Heart left ventricle (tissue), 16 donors: ENCODE measurements at regions not wholly inside any gene's neighbourhood (a gene's known extent, or its start where the extent isn't known, plus 50 kb on each side); places are given as distances from the start of the nearest gene placed in this dataset.

ENCODE experiments used
- ATAC-seq, 4 donors: fragments of 200-7000 bp; cut with Tn5 transposase; one replicate each; pipeline ENCODE4 v1.9.1; 2020 to 2022; ENCODE audit warnings: moderate library complexity in 4 of 4, mild to moderate bottlenecking in 3 of 4, moderate number of reproducible peaks in 1 of 4
- DNase-seq, 5 donors: peaks; one replicate each; pipeline ENCODE4 v3.0.0-alpha.2; 2020
- H3K27ac ChIP-seq, 12 donors: fragments of 200-600 bp; sonication (generic) in 4 of 12; one replicate each; pipeline versions ENCODE4 v1.5.0 to v1.8.0; 2016 to 2022; ENCODE audit warnings: mild to moderate bottlenecking in 2 of 12
- H3K27me3 ChIP-seq, 9 donors: fragments of 200-600 bp; sonication (generic) in 2 of 9; one replicate each; pipeline versions ENCODE4 v1.5.1 to v1.8.0; 2016 to 2022; ENCODE audit warnings: mild to moderate bottlenecking in 3 of 9
- H3K36me3 ChIP-seq, 9 donors: fragments of 200-600 bp; sonication (generic) in 2 of 9; one replicate each; pipeline versions ENCODE4 v1.5.0 to v1.8.0; 2018 to 2022; ENCODE audit warnings: mild to moderate bottlenecking in 2 of 9
- H3K4me1 ChIP-seq, 12 donors: fragments of 200-600 bp; sonication (generic) in 4 of 12; one replicate each; pipeline versions ENCODE4 v1.5.0 to v1.8.0; 2016 to 2022; ENCODE audit warnings: mild to moderate bottlenecking in 3 of 12
- H3K4me3 ChIP-seq, 12 donors: fragments of 200-600 bp; sonication (generic) in 4 of 12; one replicate each; pipeline versions ENCODE4 v1.5.0 to v1.8.0; 2017 to 2022; ENCODE audit warnings: mild to moderate bottlenecking in 9 of 12, moderate library complexity in 4 of 12
- H3K9me3 ChIP-seq, 12 donors: fragments of 200-600 bp; sonication (generic) in 4 of 12; one replicate each; pipeline versions ENCODE4 v1.5.0 to v1.8.0; 2016 to 2022; ENCODE audit warnings: mild to moderate bottlenecking in 1 of 12
- CTCF ChIP-seq, 12 donors: fragments of 200-600 bp; sonication (generic) in 4 of 12; IDR thresholded peaks; one replicate each; pipeline versions ENCODE4 v1.5.0 to v1.8.0; 2018 to 2022; ENCODE audit warnings: antibody characterized with exemption in 12 of 12, mild to moderate bottlenecking in 5 of 12
- POLR2A ChIP-seq, 2 donors: fragments of 450-650 bp; IDR thresholded peaks; one replicate each; pipeline ENCODE4 v1.6.1; 2017; ENCODE audit warnings: antibody characterized with exemption in 2 of 2, mild to moderate bottlenecking in 2 of 2, moderate library complexity in 2 of 2
- WGBS, 4 donors: extraction: QIAGEN DNeasy Blood & Tissue Kit in 2 of 4; methylation state at CpG; one replicate each; pipeline versions ENCODE4 v1.1.5 to v1.1.7; 2013 to 2018; 5-methylcytosine and 5-hydroxymethylcytosine counted together
- intact Hi-C, 10 donors: fragments of 100-400 bp; cut with DNase I; formaldehyde crosslinking; loops; one replicate each; pipeline versions ENCODE4 v1.11.1 to v1.14.2; 2022
- donor health status: ischemic (EF 13 %, LVEDD 7.1; RV severe dilation, severe dysfunction).
- donor health status: healthy with polysubstance abuse.
- donor health status: DM: no; HTN: yes; CAD: no.
- donor health status: DM: no; HTN: no; CAD: no.
- donor health status: ischemic (EF 25% LVEDD 6.9; RV normal size, moderate dysfunction).
- donor health status: ischemic (EF 25% LVEDD 5.7; RV mildly dilated, moderate dysfunction).
- donor health status: healthy.
- donor health status: DM: yes; HTN: yes; CAD: no.
- donor health status: ischemic (EF 35%, LVEDD 5.7; RV mildly dilated, moderate dysfunction).
- donor health status: nonischemic (EF 11% LVEDD 7.7; RV severe dilation, severe dysfunction).
- donor health status: DM: yes; HTN: yes; CAD: no.
- donor health status: PGD.
- donor health status: ischemic (EF 29% LVEDD 5.4; RV normal size, mild dysfunction).
- donor health status: nonischemic (EF 23%, LVEDD 6.1; RV moderate dilation, normal function).

- peak; percentile 37 to 76 (median 65) for ATAC-seq
- 52 to 67% (median 60%) methylated on average over 3 of the region's 3 CpGs for WGBS, 4 donors
- intact Hi-C loops: no loop called here
These were observed 80.7 kb upstream of the NANOS1 start for GRCh38 chr10:118948786-118949185.

GRCh38 chr10:118950190-118950680, 79.3 kb upstream of the NANOS1 start:
- Histone ChIP-seq H3K27me3 (no peaks in the 10 kb centered on the region), H3K27ac (no peak overlapping the region), H3K4me1 (peaks cover 0 to 17% (median 3%) of the 10 kb centered on the region in 12 donors), H3K9me3 (no peaks in the 10 kb centered on the region), H3K36me3 (no peaks in the 10 kb centered on the region), H3K4me3 (no peak overlapping the region)
- TF ChIP-seq POLR2A (IDR thresholded peaks at IDR 0.05): no peak
- no peak for TF ChIP-seq CTCF (IDR thresholded peaks at IDR 0.05)
- intact Hi-C loops: no loop called here
- peak in 1 of 4 donors; percentile 20 for ATAC-seq
- WGBS, 4 donors: 48 to 65% (median 59%) methylated on average over 1 of the region's 1 CpG
- DNase-seq: no peak

More at GRCh38 chr10:118948786-118949185, 80.7 kb upstream of the NANOS1 start:
- Histone ChIP-seq H3K27me3 (no peaks in the 10 kb centered on the region), H3K4me3 (no peak overlapping the region), H3K36me3 (no peaks in the 10 kb centered on the region), H3K27ac (no peak overlapping the region), H3K9me3 (no peaks in the 10 kb centered on the region), H3K4me1 (peaks cover 0 to 17% (median 3%) of the 10 kb centered on the region in 12 donors)
- TF ChIP-seq POLR2A (IDR thresholded peaks at IDR 0.05) (no peak), CTCF (IDR thresholded peaks at IDR 0.05) (no peak)
- DNase-seq: peak in 2 of 5 donors; percentile 45 to 48

- WGBS, 4 donors: 79 to 90% (median 89%) methylated on average over 11 of the region's 11 CpGs
- no peak for DNase-seq
- TF ChIP-seq CTCF (IDR thresholded peaks at IDR 0.05) (no peak), POLR2A (IDR thresholded peaks at IDR 0.05) (no peak)
- intact Hi-C loops: no loop called here
- H3K4me3 ChIP-seq: no peak overlapping the region
- no peak for ATAC-seq
- peaks cover 0 to 24% (median 3%) of the 10 kb centered on the region in 12 donors for H3K4me1 ChIP-seq
- no peaks in the 10 kb centered on the region for H3K36me3 ChIP-seq
- no peaks in the 10 kb centered on the region for H3K9me3 ChIP-seq
- no peak overlapping the region for H3K27ac ChIP-seq
- no peaks in the 10 kb centered on the region for H3K27me3 ChIP-seq
These were observed 78.4 kb upstream of the NANOS1 start for GRCh38 chr10:118950997-118951637.

GRCh38 chr10:118952493-118953295, 76.8 kb upstream of the NANOS1 start:
- TF ChIP-seq CTCF (IDR thresholded peaks at IDR 0.05) (no peak), POLR2A (IDR thresholded peaks at IDR 0.05) (no peak)
- H3K4me1 ChIP-seq: peaks cover 0 to 39% (median 3%) of the 10 kb centered on the region in 12 donors
- WGBS, 4 donors: 84 to 93% (median 87%) methylated on average over 4 to 5 of the region's 5 CpGs

More at GRCh38 chr10:118952493-118953295, 76.8 kb upstream of the NANOS1 start:
- DNase-seq (no peak), ATAC-seq (no peak)
- Histone ChIP-seq H3K36me3 (no peaks in the 10 kb centered on the region), H3K27ac (no peak overlapping the region), H3K9me3 (no peaks in the 10 kb centered on the region), H3K27me3 (no peaks in the 10 kb centered on the region), H3K4me3 (no peak overlapping the region)
- intact Hi-C loops: no loop called here
